DOHH2 (cell line): ENCODE measurements at regions not wholly inside any gene's neighbourhood (a gene's known extent, or its start where the extent isn't known, plus 50 kb on each side); places are given as distances from the start of the nearest gene placed in this dataset.

Experiments used
- H3F3A ChIP-seq: fragments of 200-600 bp; sonication (generic), shearing (Covaris generic); 2 replicates; pipeline ENCODE4 v1.6.0; 2016; ENCODE audit warnings: antibody characterized with exemption, mild to moderate bottlenecking; ENCODE audit not compliant: control insufficient read depth, insufficient read depth
- H3K27ac ChIP-seq: fragments of 200-600 bp; sonication (generic); 2 replicates; pipeline ENCODE4 v1.5.1; 2014; ENCODE audit warnings: low read depth, mild to moderate bottlenecking, low read length, moderate library complexity
- H3K27me3 ChIP-seq: fragments of 200-600 bp; sonication (generic); 2 replicates; pipeline ENCODE4 v1.6.1; 2014; ENCODE audit warnings: mild to moderate bottlenecking, low read length, mixed read lengths; ENCODE audit not compliant: control insufficient read depth
- H3K36me3 ChIP-seq: fragments of 200-600 bp; sonication (generic); 2 replicates; pipeline ENCODE4 v1.6.1; 2014; ENCODE audit warnings: mild to moderate bottlenecking, low read length, moderate library complexity, mixed read lengths; ENCODE audit not compliant: control insufficient read depth
- H3K4me1 ChIP-seq: fragments of 200-600 bp; sonication (generic); 2 replicates; pipeline ENCODE4 v1.6.1; 2014; ENCODE audit warnings: mild to moderate bottlenecking, low read length, mixed read lengths; ENCODE audit not compliant: control insufficient read depth
- H3K4me2 ChIP-seq: fragments of 200-600 bp; sonication (generic); 2 replicates; pipeline ENCODE4 v1.6.0; 2014; ENCODE audit warnings: mild to moderate bottlenecking, low read length, moderate library complexity
- H3K4me3 ChIP-seq: fragments of 200-600 bp; sonication (generic); 2 replicates; pipeline ENCODE4 v1.5.1; 2014; ENCODE audit warnings: mild to moderate bottlenecking, low read length, mixed read lengths
- H3K79me2 ChIP-seq: fragments of 200-600 bp; sonication (generic); 2 replicates; pipeline ENCODE4 v1.6.1; 2014; ENCODE audit warnings: mild to moderate bottlenecking, low read length, mixed read lengths; ENCODE audit not compliant: control insufficient read depth
- H3K9me2 ChIP-seq: fragments of 200-600 bp; sonication (generic); replicated peaks from 2 replicates; pipeline ENCODE4 v1.6.1; 2014; ENCODE audit warnings: mild to moderate bottlenecking, low read length, mixed read lengths; ENCODE audit not compliant: control insufficient read depth
- H3K9me3 ChIP-seq: fragments of 200-600 bp; sonication (generic); 2 replicates; pipeline ENCODE4 v1.6.1; 2014; ENCODE audit warnings: antibody characterized with exemption, low read length, mixed read lengths; ENCODE audit not compliant: control insufficient read depth, insufficient read depth
- H4K20me1 ChIP-seq: fragments of 200-600 bp; sonication (generic); 2 replicates; pipeline ENCODE4 v1.6.0; 2014; ENCODE audit warnings: low read depth, mild to moderate bottlenecking, antibody characterized with exemption, low read length, moderate library complexity; ENCODE audit not compliant: control insufficient read depth, insufficient read depth
- CTCF ChIP-seq: fragments of 200-600 bp; sonication (generic); IDR thresholded peaks from one replicate; pipeline ENCODE4 v1.5.1; 2014; ENCODE audit warnings: antibody characterized with exemption, mild to moderate bottlenecking, low read depth, low read length; ENCODE audit not compliant: poor library complexity, severe bottlenecking
- EZH2phosphoT487 ChIP-seq: fragments of 200-600 bp; sonication (generic); IDR thresholded peaks from 2 replicates; pipeline ENCODE4 v1.6.1; 2017; ENCODE audit warnings: borderline replicate concordance, mild to moderate bottlenecking, antibody characterized with exemption, low read length, moderate library complexity, mixed read lengths

GRCh38 chr4:110852793-110853192 lies 229.9 kb upstream of the PITX2 start:
- TF ChIP-seq CTCF, result no peak
- no peak for TF ChIP-seq EZH2phosphoT487
- no peaks in the 10 kb centered on the region for H3F3A ChIP-seq
- H3K27me3 ChIP-seq, result no peaks in the 10 kb centered on the region
- no peaks in the 10 kb centered on the region for H3K36me3 ChIP-seq
- H3K79me2 ChIP-seq, result no peaks in the 10 kb centered on the region
- H3K9me3 ChIP-seq, result no peaks in the 10 kb centered on the region
- H3K4me1 ChIP-seq, result no peaks in the 10 kb centered on the region
- H4K20me1 ChIP-seq, result no peaks in the 10 kb centered on the region
- H3K4me2 ChIP-seq, result no peak overlapping the region
- H3K4me3 ChIP-seq, result no peak overlapping the region
- H3K27ac ChIP-seq, result no peak overlapping the region
- H3K9me2 ChIP-seq, result no peaks in the 10 kb centered on the region

- Histone ChIP-seq H3K27me3 (no peaks in the 10 kb centered on the region), H3K36me3 (no peaks in the 10 kb centered on the region), H4K20me1 (no peaks in the 10 kb centered on the region), H3K4me2 (no peak overlapping the region), H3K9me2 (no peaks in the 10 kb centered on the region), H3F3A (no peaks in the 10 kb centered on the region), H3K4me1 (no peaks in the 10 kb centered on the region), H3K27ac (no peak overlapping the region), H3K4me3 (no peak overlapping the region), H3K9me3 (no peaks in the 10 kb centered on the region), H3K79me2 (no peaks in the 10 kb centered on the region)
- no peak for TF ChIP-seq CTCF
- TF ChIP-seq EZH2phosphoT487, result no peak
Observed at GRCh38 chr4:110853242-110853641, 230.4 kb upstream of the PITX2 start.

- no peaks in the 10 kb centered on the region for H3K27me3 ChIP-seq
- H3K4me3 ChIP-seq, result no peak overlapping the region
- H4K20me1 ChIP-seq, result no peaks in the 10 kb centered on the region
- H3K9me2 ChIP-seq, result no peaks in the 10 kb centered on the region
- no peak overlapping the region for H3K4me2 ChIP-seq
- no peaks in the 10 kb centered on the region for H3K36me3 ChIP-seq
- H3K9me3 ChIP-seq, result no peaks in the 10 kb centered on the region
- H3K27ac ChIP-seq, result no peak overlapping the region
- no peaks in the 10 kb centered on the region for H3K4me1 ChIP-seq
- H3F3A ChIP-seq, result no peaks in the 10 kb centered on the region
- H3K79me2 ChIP-seq, result no peaks in the 10 kb centered on the region
- TF ChIP-seq CTCF (no peak), EZH2phosphoT487 (no peak)
Observed at GRCh38 chr4:110854021-110854678, 231.3 kb upstream of the PITX2 start.
